ENCODE measurements at regions not wholly inside any gene's neighbourhood (a gene's known extent, or its start where the extent isn't known, plus 50 kb on each side); places are given as distances from the start of the nearest gene placed in this dataset.

- no peak for DNase-seq (ENCODE audit: low read depth)
Observed at GRCh38 chr6:163651915-163652668, 237.6 kb downstream of the QKI start.

GRCh38 chr6:163651426-163651825 is 236.9 kb downstream of the QKI start:
- no peak for DNase-seq (ENCODE audit: low read depth)

- DNase-seq (ENCODE audit: low read depth) = no peak
Observed at GRCh38 chr6:163648868-163649267, 234.3 kb downstream of the QKI start.

DNA sequence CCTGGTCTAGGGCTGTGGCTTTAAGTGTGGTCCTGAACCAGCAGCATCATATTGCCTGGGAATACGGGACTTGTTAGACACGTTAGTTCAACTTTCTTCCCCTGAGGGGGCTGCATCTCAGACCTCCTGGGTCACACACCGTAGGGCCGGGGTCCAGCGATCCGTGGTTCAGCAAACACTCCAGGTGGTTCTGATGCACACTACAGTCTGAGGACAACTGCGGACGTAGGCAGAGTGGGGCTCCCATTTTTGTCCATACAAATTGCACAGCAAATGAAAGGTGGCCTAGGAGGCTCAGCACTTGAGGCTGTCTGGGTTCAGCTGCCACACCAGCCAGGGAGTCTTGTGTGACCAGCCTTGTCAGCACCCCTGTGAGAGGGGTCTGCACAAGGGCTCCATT is 233.1 kb downstream of the QKI start:
- DNase-seq (ENCODE audit: low read depth) = no peak

DNA sequence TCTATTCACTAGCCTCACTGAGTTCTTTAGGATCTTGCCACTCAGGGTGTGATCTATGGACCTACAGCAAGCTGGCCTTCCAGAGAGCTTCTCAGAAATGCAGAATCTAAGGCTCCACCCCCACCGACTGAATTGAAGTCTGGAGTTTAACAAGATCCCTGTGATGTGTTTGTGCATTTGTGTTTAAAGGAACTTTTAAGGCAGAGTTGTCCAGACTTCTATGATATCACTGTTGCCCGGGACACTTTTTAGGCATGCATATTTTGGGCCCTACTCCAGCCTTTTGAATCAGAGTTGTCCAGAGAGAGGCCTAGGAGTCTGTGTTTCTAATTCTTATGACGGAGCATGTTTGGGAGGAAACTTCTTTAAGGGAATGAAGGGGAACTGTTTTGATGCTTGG is 232.3 kb downstream of the QKI start:
- no peak for DNase-seq (ENCODE audit: low read depth)

- DNase-seq (ENCODE audit: low read depth) = no peak
Observed at GRCh38 chr6:163646133-163646532, 231.6 kb downstream of the QKI start.

GRCh38 chr6:163645560-163645959 is 231.0 kb downstream of the QKI start:
- DNase-seq (ENCODE audit: low read depth) = no peak

GRCh38 chr6:163643866-163644265 is 229.3 kb downstream of the QKI start:
- DNase-seq (ENCODE audit: low read depth) = no peak

GRCh38 chr6:163641706-163642105 is 227.2 kb downstream of the QKI start:
- DNase-seq (ENCODE audit: low read depth) = no peak

- DNase-seq (ENCODE audit: low read depth) = no peak
Observed at GRCh38 chr6:163640641-163641040, 226.1 kb downstream of the QKI start.

DNA sequence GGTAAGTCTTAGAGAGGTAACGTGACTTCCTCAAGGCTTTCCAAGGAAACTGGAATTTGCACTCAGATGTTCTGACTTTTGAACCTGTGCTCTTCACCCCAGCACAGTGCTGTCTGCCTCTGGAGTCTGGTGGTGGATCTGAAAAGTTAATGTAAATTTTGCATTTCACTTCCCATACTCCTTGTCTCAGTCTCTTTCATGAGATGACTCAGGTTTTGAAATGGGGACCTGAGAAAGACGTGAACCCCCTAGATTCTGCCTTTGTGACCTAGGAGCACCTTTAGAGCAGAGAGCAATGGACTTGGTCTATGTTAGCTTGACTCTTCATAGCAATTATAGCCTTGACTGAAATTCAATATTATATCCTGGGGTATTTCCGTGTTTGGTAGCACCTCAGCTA is 223.0 kb downstream of the QKI start:
- no peak for DNase-seq (ENCODE audit: low read depth)

DNA sequence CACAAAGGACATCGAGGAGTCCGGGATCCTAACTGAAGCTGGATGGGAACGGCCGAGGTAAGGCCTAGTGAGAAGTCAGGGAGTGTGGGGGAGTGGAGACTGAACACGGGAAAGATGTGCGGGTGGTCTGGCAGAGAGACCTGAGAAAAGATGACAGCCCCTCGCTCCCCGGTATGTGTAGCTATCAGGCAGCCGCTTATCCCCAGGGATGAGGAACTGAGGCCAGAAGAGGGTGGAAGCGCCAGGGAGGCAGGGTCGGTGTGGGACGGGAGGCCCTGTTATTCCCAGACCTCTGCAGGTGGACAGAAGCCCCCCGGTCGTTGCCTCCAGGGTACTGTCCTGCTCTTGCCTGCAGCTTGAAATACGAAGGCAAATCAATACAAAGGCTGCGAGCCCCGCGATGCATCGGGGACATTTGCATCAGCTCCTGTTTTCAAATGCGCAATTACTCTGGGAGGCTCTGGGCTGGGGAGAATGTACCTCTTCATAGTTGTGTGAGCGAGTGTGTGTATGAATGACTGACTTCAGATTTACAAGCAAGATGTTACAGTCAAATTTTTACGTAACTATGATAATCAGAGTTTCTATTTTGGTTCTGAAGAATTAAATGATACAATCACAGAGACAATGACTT is 221.3 kb downstream of the QKI start:
- DNase-seq (ENCODE audit: low read depth) = no peak

- DNase-seq (ENCODE audit: low read depth) = no peak
Observed at GRCh38 chr6:163635315-163635714, 220.8 kb downstream of the QKI start.

DNA sequence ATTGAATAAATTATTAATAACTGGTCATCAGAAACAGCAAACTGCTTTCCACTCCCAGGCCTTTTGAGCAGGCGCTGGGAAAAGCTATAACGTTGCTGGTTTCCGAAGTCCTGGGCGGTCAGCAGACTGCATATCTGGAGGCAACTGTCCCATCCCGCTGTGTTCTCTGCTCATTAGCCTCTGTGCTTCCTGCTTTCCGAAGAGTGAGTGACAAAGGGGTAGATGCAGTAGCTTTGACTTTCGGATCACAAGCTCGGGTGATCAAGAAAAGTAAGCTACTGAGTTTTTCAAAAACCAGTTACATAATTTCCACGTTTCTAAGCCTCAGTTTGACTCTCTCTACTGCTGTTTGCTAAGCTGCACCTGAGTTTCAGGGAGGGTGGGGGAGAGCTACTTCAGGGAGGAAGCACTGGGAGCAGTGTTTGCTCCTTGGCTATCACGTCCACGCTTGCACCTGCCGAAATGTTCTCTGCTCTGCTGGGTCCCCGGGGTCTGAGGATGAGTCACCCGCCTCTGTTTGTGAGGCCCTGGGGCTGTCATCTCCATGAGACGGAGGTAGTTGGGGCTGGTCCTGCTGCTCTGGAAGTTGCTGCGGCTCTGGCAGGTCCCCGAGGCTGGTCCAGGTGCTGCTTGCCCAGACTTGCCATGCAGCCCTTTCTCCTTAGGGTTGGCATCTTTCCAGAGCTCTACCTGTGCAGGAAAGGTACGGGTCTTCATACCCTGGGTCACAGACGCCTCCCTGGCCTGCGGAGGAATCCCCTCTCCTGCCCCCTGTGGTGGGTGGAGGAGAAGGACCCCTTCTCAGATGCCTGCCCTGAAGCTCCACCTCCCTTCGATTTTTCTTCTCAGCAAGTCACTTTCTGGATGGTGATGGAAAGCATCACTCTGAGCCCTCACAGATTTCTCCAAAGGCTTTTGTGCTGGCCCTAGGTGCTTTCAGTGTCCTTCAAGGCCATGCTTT is 220.0 kb downstream of the QKI start:
- no peak for DNase-seq (ENCODE audit: low read depth)

GRCh38 chr6:163630991-163631390 is 216.5 kb downstream of the QKI start:
- no peak for DNase-seq (ENCODE audit: low read depth)

DNA sequence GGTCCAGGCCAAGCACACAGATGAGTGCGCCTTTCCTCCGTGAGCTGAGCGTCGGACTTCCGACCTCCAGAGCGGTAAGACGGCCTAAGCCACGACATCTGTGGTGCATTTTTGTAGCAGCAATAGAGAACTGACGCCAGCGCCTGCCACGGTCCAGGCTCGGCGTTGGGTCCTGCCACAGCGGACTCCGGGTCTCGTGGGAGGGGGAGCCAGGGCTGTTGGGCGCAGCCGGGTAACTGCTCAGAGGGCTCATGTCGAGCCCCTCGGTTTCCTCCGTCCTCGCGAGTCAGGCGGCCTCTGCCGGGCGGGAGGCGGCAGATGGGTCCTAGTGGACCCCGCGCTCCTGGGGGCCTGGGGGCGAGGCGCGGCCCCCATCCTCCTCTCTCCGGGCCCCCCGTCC is 216.1 kb downstream of the QKI start:
- no peak for DNase-seq (ENCODE audit: low read depth)

DNA sequence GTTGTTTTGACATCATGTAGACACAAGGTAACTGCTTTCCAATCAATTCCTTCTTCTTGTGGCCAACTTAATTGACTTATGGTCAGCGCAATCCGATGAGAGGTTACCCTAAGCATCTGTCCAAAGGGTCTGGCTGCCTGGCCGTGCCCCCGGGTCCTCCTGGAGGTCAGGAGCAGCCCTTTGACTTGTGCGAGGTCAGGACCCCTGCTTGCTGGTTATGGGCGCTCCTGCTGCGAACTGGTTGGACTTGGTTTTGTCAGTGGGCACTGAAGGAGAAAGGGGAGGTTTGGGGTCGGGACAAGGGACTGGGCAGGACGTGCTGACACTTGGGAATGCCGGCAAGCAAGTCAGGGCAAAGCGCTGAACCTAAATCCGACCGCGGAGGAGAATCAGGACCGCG is 215.6 kb downstream of the QKI start:
- DNase-seq (ENCODE audit: low read depth) = no peak

Data from T-helper 22 cell (primary cell).